Glomerular visceral epithelial cell (primary cell): ENCODE measurements at regions not wholly inside any gene's neighbourhood (a gene's known extent, or its start where the extent isn't known, plus 50 kb on each side); places are given as distances from the start of the nearest gene placed in this dataset.
A peak's percentile ranks its signal among the peaks of the same experiment; 100 is the strongest.

ENCODE experiments used
- DNase-seq: peaks from one replicate; pipeline ENCODE4 v3.0.0-alpha.2; 2016; ENCODE audit errors: extremely low spot score

GRCh38 chrX:44042116-44042515, 68.9 kb upstream of the NDP start:
- no peak for DNase-seq

- DNase-seq = no peak
Measured at GRCh38 chrX:44040406-44040805, 67.2 kb upstream of the NDP start.

GRCh38 chrX:44039556-44039955, 66.4 kb upstream of the NDP start:
- peak; percentile 5 for DNase-seq

- peak; percentile 42 for DNase-seq
Measured at GRCh38 chrX:44036336-44036735, 63.1 kb upstream of the NDP start.

- DNase-seq = no peak
Measured at GRCh38 chrX:44035571-44035970, 62.4 kb upstream of the NDP start.

GRCh38 chrX:44032479-44032878, 59.3 kb upstream of the NDP start:
- no peak for DNase-seq

GRCh38 chrX:44025555-44025954, 52.4 kb upstream of the NDP start:
- DNase-seq = no peak
